ENCODE measurements at regions not wholly inside any gene's neighbourhood (a gene's known extent, or its start where the extent isn't known, plus 50 kb on each side); places are given as distances from the start of the nearest gene placed in this dataset.

- no peak for TF ChIP-seq CTCF (IDR thresholded peaks at IDR 0.05; ENCODE audit: borderline replicate concordance, insufficient read depth, low read depth, low read length)
Measured at GRCh38 chr22:49642741-49643140, 184.9 kb downstream of the BRD1 start.

GRCh38 chr22:49642331-49642730, 185.3 kb downstream of the BRD1 start:
- no peak for TF ChIP-seq CTCF (IDR thresholded peaks at IDR 0.05; ENCODE audit: borderline replicate concordance, insufficient read depth, low read depth, low read length)
- no peak overlapping the region for H3K4me3 ChIP-seq (ENCODE audit: low read depth, low read length)

More at GRCh38 chr22:49642741-49643140, 184.9 kb downstream of the BRD1 start:
- H3K4me3 ChIP-seq (ENCODE audit: low read depth, low read length): no peak overlapping the region

GRCh38 chr22:49641770-49642313, 185.8 kb downstream of the BRD1 start:
- H3K4me3 ChIP-seq (ENCODE audit: low read depth, low read length): no peak overlapping the region
- no peak for TF ChIP-seq CTCF (IDR thresholded peaks at IDR 0.05; ENCODE audit: borderline replicate concordance, insufficient read depth, low read depth, low read length)

- no peak overlapping the region for H3K4me3 ChIP-seq (ENCODE audit: low read depth, low read length)
- TF ChIP-seq CTCF (IDR thresholded peaks at IDR 0.05; ENCODE audit: borderline replicate concordance, insufficient read depth, low read depth, low read length): no peak
Measured at GRCh38 chr22:49640366-49641095, 187.1 kb downstream of the BRD1 start.

GRCh38 chr22:49639956-49640355, 187.7 kb downstream of the BRD1 start:
- no peak for TF ChIP-seq CTCF (IDR thresholded peaks at IDR 0.05; ENCODE audit: borderline replicate concordance, insufficient read depth, low read depth, low read length)
- no peak overlapping the region for H3K4me3 ChIP-seq (ENCODE audit: low read depth, low read length)

- H3K4me3 ChIP-seq (ENCODE audit: low read depth, low read length): no peak overlapping the region
- no peak for TF ChIP-seq CTCF (IDR thresholded peaks at IDR 0.05; ENCODE audit: borderline replicate concordance, insufficient read depth, low read depth, low read length)
Measured at GRCh38 chr22:49638788-49639187, 188.9 kb downstream of the BRD1 start.

GRCh38 chr22:49638001-49638400, 189.7 kb downstream of the BRD1 start:
- no peak overlapping the region for H3K4me3 ChIP-seq (ENCODE audit: low read depth, low read length)
- TF ChIP-seq CTCF (IDR thresholded peaks at IDR 0.05; ENCODE audit: borderline replicate concordance, insufficient read depth, low read depth, low read length): no peak
